Trophoblast cell (in vitro differentiated cells and primary cell): ENCODE measurements at regions not wholly inside any gene's neighbourhood (a gene's known extent, or its start where the extent isn't known, plus 50 kb on each side); places are given as distances from the start of the nearest gene placed in this dataset.
"Not testable (repeated sequence)": the region's sequence is repeated elsewhere in the genome, so short reads cannot be mapped to it uniquely, and the experiment has no call there.

Experiments
- DNase-seq, 2 donors: peaks; one replicate each; pipeline ENCODE4 v3.0.0-alpha.2; 2016
- H2AFZ ChIP-seq: 2 replicates; pipeline ENCODE4 v1.6.1; 2013; ENCODE audit warnings: low read length, moderate library complexity, mild to moderate bottlenecking; ENCODE audit not compliant: insufficient read depth, poor library complexity
- H2AK5ac ChIP-seq: 2 replicates; pipeline ENCODE4 v1.6.1; 2013; ENCODE audit warnings: mild to moderate bottlenecking, low read length
- H2BK120ac ChIP-seq: 2 replicates; pipeline ENCODE4 v1.6.1; 2013; ENCODE audit warnings: low read length, mild to moderate bottlenecking, moderate library complexity; ENCODE audit not compliant: insufficient read depth, poor library complexity
- H2BK12ac ChIP-seq: 2 replicates; pipeline ENCODE4 v1.6.1; 2013; ENCODE audit warnings: mild to moderate bottlenecking, low read length, moderate library complexity
- H2BK5ac ChIP-seq: 2 replicates; pipeline ENCODE4 v1.6.1; 2013; ENCODE audit warnings: low read length, low read depth, moderate library complexity, mild to moderate bottlenecking; ENCODE audit not compliant: poor library complexity
- H3K14ac ChIP-seq: 2 replicates; pipeline ENCODE4 v1.6.1; 2013; ENCODE audit warnings: mild to moderate bottlenecking, low read length
- H3K18ac ChIP-seq: 2 replicates; pipeline ENCODE4 v1.6.1; 2013; ENCODE audit warnings: mild to moderate bottlenecking, low read length
- H3K23ac ChIP-seq: 2 replicates; pipeline ENCODE4 v1.6.1; 2013; ENCODE audit warnings: low read length
- H3K27ac ChIP-seq: 2 replicates; pipeline ENCODE4 v1.5.1; 2013; ENCODE audit warnings: low read depth, mild to moderate bottlenecking, inconsistent platforms, low read length, moderate library complexity
- H3K27me3 ChIP-seq: 2 replicates; pipeline ENCODE4 v1.6.1; 2013; ENCODE audit warnings: inconsistent platforms, mild to moderate bottlenecking, low read length, moderate library complexity; ENCODE audit not compliant: insufficient read depth
- H3K36me3 ChIP-seq, 2 experiments: 1 replicate in 1 of 2; 2 replicates in 1 of 2; pipeline ENCODE4 v1.6.1; 2013; ENCODE audit warnings: low read length in 2 of 2, mild to moderate bottlenecking in 2 of 2, moderate library complexity in 1 of 2; ENCODE audit not compliant: insufficient read depth in 2 of 2, control insufficient read depth in 1 of 2
- H3K4ac ChIP-seq: 2 replicates; pipeline ENCODE4 v1.6.1; 2013; ENCODE audit warnings: low read depth, mild to moderate bottlenecking, low read length, moderate library complexity
- H3K4me1 ChIP-seq, 2 experiments: 1 replicate in 1 of 2; 2 replicates in 1 of 2; pipeline ENCODE4 v1.6.1; 2013; ENCODE audit warnings: low read length in 2 of 2, mild to moderate bottlenecking in 2 of 2, moderate library complexity in 1 of 2; ENCODE audit not compliant: insufficient read depth in 2 of 2, control insufficient read depth in 1 of 2
- H3K4me2 ChIP-seq: 2 replicates; pipeline ENCODE4 v1.6.1; 2013; ENCODE audit warnings: inconsistent platforms, mild to moderate bottlenecking, low read length, moderate library complexity
- H3K4me3 ChIP-seq: 2 replicates; pipeline ENCODE4 v1.5.1; 2013; ENCODE audit warnings: mild to moderate bottlenecking, low read depth, low read length, inconsistent platforms
- H3K79me1 ChIP-seq: one replicate; pipeline ENCODE4 v1.6.1; 2013; ENCODE audit warnings: low read length
- H3K79me2 ChIP-seq: 2 replicates; pipeline ENCODE4 v1.6.1; 2013; ENCODE audit warnings: low read length, mild to moderate bottlenecking; ENCODE audit not compliant: control insufficient read depth, insufficient read depth, poor library complexity
- H3K9ac ChIP-seq: 2 replicates; pipeline ENCODE4 v1.6.1; 2013; ENCODE audit warnings: mild to moderate bottlenecking, low read length
- H3K9me3 ChIP-seq: 2 replicates; pipeline ENCODE4 v1.6.1; 2013; ENCODE audit warnings: low read depth, mild to moderate bottlenecking, control low read depth, inconsistent platforms, low read length; ENCODE audit not compliant: insufficient read depth
- H4K12ac ChIP-seq: 2 replicates; pipeline ENCODE4 v1.6.1; 2013; ENCODE audit warnings: low read depth, mild to moderate bottlenecking, low read length, moderate library complexity
- H4K8ac ChIP-seq: 2 replicates; pipeline ENCODE4 v1.6.1; 2013; ENCODE audit warnings: low read depth, mild to moderate bottlenecking, low read length, moderate library complexity
- H4K91ac ChIP-seq: one replicate; pipeline ENCODE4 v1.6.1; 2013; ENCODE audit warnings: low read depth, mild to moderate bottlenecking, low read length, moderate library complexity
- WGBS: extraction: QIAGEN DNeasy Blood & Tissue Kit; methylation state at CpG from one replicate; pipeline ENCODE4 v1.1.7; 2013; ENCODE audit warnings: missing lambda C conversion rate; ENCODE audit not compliant: insufficient read length, insufficient coverage; ENCODE audit errors: extremely low coverage; 5-methylcytosine and 5-hydroxymethylcytosine counted together

DNA sequence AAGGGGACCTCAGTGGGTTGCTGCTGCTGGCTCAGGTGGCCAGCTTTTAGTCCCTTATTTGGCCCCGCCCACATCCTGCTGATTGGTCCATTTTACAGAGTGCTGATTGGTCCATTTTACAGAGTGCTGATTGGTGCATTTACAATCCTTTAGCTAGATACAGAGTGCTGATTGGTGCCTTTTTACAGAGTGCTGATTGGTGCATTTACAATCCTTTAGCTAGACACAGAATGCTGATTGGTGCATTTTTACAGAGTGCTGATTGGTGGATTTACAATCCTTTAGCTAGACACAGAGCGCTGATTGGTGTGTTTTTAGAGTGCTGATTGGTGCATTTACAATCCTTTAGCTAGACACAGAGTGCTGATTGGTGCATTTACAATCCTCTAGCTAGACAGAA lies 143.7 kb upstream of the ANKRD28 start:
- not testable (repeated sequence) for H3K4me2 ChIP-seq, H3K14ac ChIP-seq, H3K36me3 ChIP-seq, H4K91ac ChIP-seq, H2BK120ac ChIP-seq, H3K27ac ChIP-seq, H2BK12ac ChIP-seq, H2AFZ ChIP-seq, H3K18ac ChIP-seq, DNase-seq, H3K23ac ChIP-seq, H2BK5ac ChIP-seq, H3K9me3 ChIP-seq, H3K27me3 ChIP-seq, H3K4ac ChIP-seq, H4K8ac ChIP-seq, H3K9ac ChIP-seq, H3K79me1 ChIP-seq, H3K79me2 ChIP-seq, H3K4me3 ChIP-seq, H4K12ac ChIP-seq, H2AK5ac ChIP-seq, H3K4me1 ChIP-seq
- WGBS, result no CpG with 5 or more reads among the region's 2 CpGs

DNA sequence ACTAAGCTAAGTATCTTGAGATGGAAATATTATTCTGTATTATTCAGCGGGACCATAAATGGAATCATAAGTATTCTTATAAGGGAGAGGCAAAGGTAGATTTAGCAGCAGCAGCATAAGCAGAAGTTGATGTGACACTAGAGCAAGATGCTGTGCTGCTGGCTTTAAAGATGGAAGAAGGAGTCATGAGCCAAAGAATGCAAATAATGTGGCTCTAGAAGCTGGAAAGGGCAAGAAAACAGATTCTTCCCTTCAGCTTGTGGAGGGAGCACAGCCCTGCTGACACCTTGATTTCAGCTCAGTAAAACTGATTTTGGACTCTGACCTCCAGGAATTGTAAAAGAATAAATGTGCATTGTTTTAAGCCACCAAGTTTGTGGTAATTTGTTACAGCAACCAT lies 144.2 kb upstream of the ANKRD28 start:
- no peaks in the 10 kb centered on the region for H3K9me3 ChIP-seq
- WGBS, result no CpG with 5 or more reads among the region's 1 CpG
- H4K91ac ChIP-seq, result no peak overlapping the region
- no peaks in the 10 kb centered on the region for H3K4me1 ChIP-seq
- H3K9ac ChIP-seq, result no peak overlapping the region
- DNase-seq, result peak in 1 of 2 donors; percentile 5
- no peak overlapping the region for H4K8ac ChIP-seq
- H3K36me3 ChIP-seq, result no peaks in the 10 kb centered on the region
- H3K27ac ChIP-seq, result no peak overlapping the region
- H4K12ac ChIP-seq, result no peak overlapping the region
- no peak overlapping the region for H2BK12ac ChIP-seq
- H3K4me3 ChIP-seq, result no peak overlapping the region
- H3K23ac ChIP-seq, result no peak overlapping the region
- no peak overlapping the region for H3K4ac ChIP-seq
- no peaks in the 10 kb centered on the region for H3K79me1 ChIP-seq
- no peak overlapping the region for H2AK5ac ChIP-seq
- H3K79me2 ChIP-seq, result no peaks in the 10 kb centered on the region
- no peaks in the 10 kb centered on the region for H3K27me3 ChIP-seq
- H2AFZ ChIP-seq, result no peak overlapping the region
- H3K4me2 ChIP-seq, result no peak overlapping the region
- H2BK120ac ChIP-seq, result no peak overlapping the region
- H2BK5ac ChIP-seq, result no peak overlapping the region
- H3K18ac ChIP-seq, result no peak overlapping the region
- H3K14ac ChIP-seq, result no peak overlapping the region

DNA sequence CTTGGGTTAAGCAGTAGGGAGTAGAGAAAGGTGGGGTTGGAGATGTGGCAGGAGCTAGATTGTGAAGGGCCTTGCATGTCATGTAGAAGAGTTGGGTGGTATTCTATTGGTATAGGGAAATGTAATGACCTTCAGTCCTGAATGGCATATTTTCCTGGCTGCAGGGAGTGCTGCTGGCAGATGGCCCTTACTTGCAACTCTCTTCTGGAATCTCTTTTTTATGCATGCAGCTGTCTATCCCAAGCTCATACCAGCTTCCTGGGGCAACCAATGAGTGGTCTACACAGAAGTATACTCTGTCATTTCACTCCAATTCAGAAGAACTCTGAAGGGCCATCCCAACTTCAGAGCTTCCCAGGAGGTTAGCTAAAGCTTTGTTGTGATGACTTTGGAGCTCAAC lies 144.7 kb upstream of the ANKRD28 start:
- H3K9me3 ChIP-seq, result no peaks in the 10 kb centered on the region
- H3K27me3 ChIP-seq, result no peaks in the 10 kb centered on the region
- no peak overlapping the region for H3K9ac ChIP-seq
- no peak overlapping the region for H3K14ac ChIP-seq
- H2BK120ac ChIP-seq, result no peak overlapping the region
- H3K4ac ChIP-seq, result no peak overlapping the region
- no peak for DNase-seq
- H3K4me3 ChIP-seq, result no peak overlapping the region
- H4K91ac ChIP-seq, result no peak overlapping the region
- no peak overlapping the region for H2AFZ ChIP-seq
- H3K4me1 ChIP-seq, result no peaks in the 10 kb centered on the region
- no peak overlapping the region for H4K8ac ChIP-seq
- no peaks in the 10 kb centered on the region for H3K79me2 ChIP-seq
- H3K23ac ChIP-seq, result no peak overlapping the region
- H2AK5ac ChIP-seq, result no peak overlapping the region
- no peak overlapping the region for H3K4me2 ChIP-seq
- H2BK5ac ChIP-seq, result no peak overlapping the region
- no peak overlapping the region for H2BK12ac ChIP-seq
- no peaks in the 10 kb centered on the region for H3K36me3 ChIP-seq
- H3K79me1 ChIP-seq, result no peaks in the 10 kb centered on the region
- no peak overlapping the region for H3K18ac ChIP-seq
- no peak overlapping the region for H3K27ac ChIP-seq
- H4K12ac ChIP-seq, result no peak overlapping the region

DNA sequence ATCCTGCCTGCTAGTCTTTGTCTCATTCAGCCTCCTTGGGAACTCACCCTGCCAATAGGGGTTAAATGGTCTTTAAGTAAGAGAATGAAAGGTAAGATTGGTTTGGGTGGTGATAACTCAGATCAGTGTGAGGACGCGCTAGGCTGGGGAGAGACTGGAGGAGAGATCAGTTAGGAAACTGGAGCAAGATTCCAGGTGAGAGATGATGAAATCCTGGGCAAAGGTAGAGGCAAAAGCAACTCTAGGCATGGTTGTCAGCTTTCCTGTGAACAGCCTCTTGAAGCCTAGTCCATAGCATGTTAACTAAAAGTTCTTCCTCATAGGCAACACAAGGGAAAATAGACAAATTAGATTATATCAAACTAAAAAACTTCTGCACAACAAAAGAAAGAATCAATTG lies 145.2 kb upstream of the ANKRD28 start:
- H3K27me3 ChIP-seq, result no peaks in the 10 kb centered on the region
- H2AK5ac ChIP-seq, result no peak overlapping the region
- no peak overlapping the region for H2BK12ac ChIP-seq
- no peaks in the 10 kb centered on the region for H3K36me3 ChIP-seq
- H2BK5ac ChIP-seq, result no peak overlapping the region
- H2BK120ac ChIP-seq, result no peak overlapping the region
- H3K9me3 ChIP-seq, result no peaks in the 10 kb centered on the region
- no peak overlapping the region for H3K9ac ChIP-seq
- WGBS, result 80% methylated on average over 1 of the region's 2 CpGs
- H3K18ac ChIP-seq, result no peak overlapping the region
- H3K23ac ChIP-seq, result no peak overlapping the region
- no peak overlapping the region for H4K91ac ChIP-seq
- H3K4me2 ChIP-seq, result no peak overlapping the region
- no peak overlapping the region for H4K8ac ChIP-seq
- no peaks in the 10 kb centered on the region for H3K79me1 ChIP-seq
- no peaks in the 10 kb centered on the region for H3K79me2 ChIP-seq
- H2AFZ ChIP-seq, result no peak overlapping the region
- peak in 1 of 2 donors; percentile 21 for DNase-seq
- H3K4me1 ChIP-seq, result no peaks in the 10 kb centered on the region
- H4K12ac ChIP-seq, result no peak overlapping the region
- no peak overlapping the region for H3K4me3 ChIP-seq
- no peak overlapping the region for H3K27ac ChIP-seq
- no peak overlapping the region for H3K14ac ChIP-seq
- no peak overlapping the region for H3K4ac ChIP-seq

DNA sequence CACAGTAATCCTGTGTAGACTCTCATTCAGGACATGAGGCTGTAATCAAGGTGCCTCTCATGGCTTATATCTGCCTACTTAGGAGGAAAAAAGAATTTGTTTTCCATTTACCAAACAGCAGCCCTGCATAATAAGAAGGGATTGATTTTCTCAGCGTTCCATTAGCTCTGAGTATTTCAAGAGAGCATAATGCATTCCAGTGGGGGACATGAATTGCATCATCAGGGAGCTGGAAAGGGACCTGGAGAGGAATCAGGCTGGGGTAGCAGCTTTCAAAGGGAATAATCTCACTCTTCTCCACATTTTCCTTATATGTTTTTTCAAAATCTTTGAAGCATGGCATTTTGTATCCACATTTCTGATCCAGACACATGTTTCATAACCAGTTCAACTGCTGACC lies 150.6 kb upstream of the ANKRD28 start:
- Histone ChIP-seq H3K27ac (no peak overlapping the region), H3K79me1 (no peaks in the 10 kb centered on the region), H3K14ac (no peak overlapping the region), H3K9me3 (no peaks in the 10 kb centered on the region), H4K91ac (no peak overlapping the region), H3K4me1 (no peaks in the 10 kb centered on the region), H2AFZ (no peak overlapping the region), H3K79me2 (no peaks in the 10 kb centered on the region), H4K12ac (no peak overlapping the region), H3K36me3 (no peaks in the 10 kb centered on the region), H3K23ac (no peak overlapping the region), H3K18ac (no peak overlapping the region), H3K4ac (no peak overlapping the region), H2BK120ac (no peak overlapping the region), H2BK5ac (no peak overlapping the region), H4K8ac (no peak overlapping the region), H3K4me2 (no peak overlapping the region), H3K4me3 (no peak overlapping the region), H2AK5ac (no peak overlapping the region), H2BK12ac (no peak overlapping the region), H3K9ac (no peak overlapping the region), H3K27me3 (no peaks in the 10 kb centered on the region)
- WGBS, result no CpG with 5 or more reads among the region's 1 CpG
- DNase-seq, result no peak
